Liver (tissue), 8 donors: ENCODE measurements at regions not wholly inside any gene's neighbourhood (a gene's known extent, or its start where the extent isn't known, plus 50 kb on each side); places are given as distances from the start of the nearest gene placed in this dataset.

Source experiments
- DNase-seq: peaks from one replicate; pipeline ENCODE4 v3.0.0-alpha.2; 2017; ENCODE audit warnings: low spot score
- H3K27ac ChIP-seq, 2 donors: one replicate each; pipeline ENCODE4 v1.7.0; 2013; ENCODE audit warnings: inconsistent platforms in 2 of 2, low read length in 2 of 2, control low read depth in 1 of 2, low read depth in 1 of 2, mild to moderate bottlenecking in 1 of 2
- H3K27me3 ChIP-seq, 4 donors: one replicate each; pipeline versions ENCODE4 v1.6.1 to v1.7.0; 2013; ENCODE audit warnings: low read length in 3 of 4, inconsistent platforms in 1 of 4, mild to moderate bottlenecking in 1 of 4, moderate library complexity in 1 of 4; ENCODE audit not compliant: control insufficient read depth in 4 of 4, insufficient read depth in 4 of 4
- H3K36me3 ChIP-seq, 4 donors: one replicate each; pipeline versions ENCODE4 v1.6.1 to v1.7.0; 2013; ENCODE audit warnings: low read length in 3 of 4, mild to moderate bottlenecking in 3 of 4, low read depth in 1 of 4, moderate library complexity in 1 of 4; ENCODE audit not compliant: control insufficient read depth in 4 of 4, insufficient read depth in 3 of 4
- H3K4me1 ChIP-seq, 4 donors: one replicate each; pipeline versions ENCODE4 v1.6.1 to v1.7.0; 2013; ENCODE audit warnings: low read length in 3 of 4, mild to moderate bottlenecking in 3 of 4, moderate library complexity in 1 of 4; ENCODE audit not compliant: control insufficient read depth in 4 of 4, insufficient read depth in 4 of 4
- H3K4me3 ChIP-seq, 3 donors: one replicate each; pipeline versions ENCODE4 v1.6.1 to v1.7.0; 2013; ENCODE audit warnings: low read length in 3 of 3, control low read depth in 1 of 3, low read depth in 1 of 3, mild to moderate bottlenecking in 1 of 3
- H3K9ac ChIP-seq, 2 donors: one replicate each; pipeline ENCODE4 v1.7.0; 2013; ENCODE audit warnings: low read length in 2 of 2, mild to moderate bottlenecking in 2 of 2, moderate library complexity in 2 of 2, control low read depth in 1 of 2, low read depth in 1 of 2
- H3K9me3 ChIP-seq, 4 donors: one replicate each; pipeline versions ENCODE4 v1.6.1 to v1.7.0; 2013; ENCODE audit warnings: low read length in 3 of 4; ENCODE audit not compliant: control insufficient read depth in 4 of 4
- CTCF ChIP-seq: fragments of 150-350 bp; IDR thresholded peaks from 2 replicates; pipeline ENCODE4 v1.5.1; 2017; ENCODE audit warnings: improper control_type of control experiment, low read depth, low read length; ENCODE audit not compliant: missing input control
- FOXA1 ChIP-seq: IDR thresholded peaks from 2 replicates; pipeline ENCODE4 v1.6.1; 2016; ENCODE audit warnings: antibody characterized with exemption
- FOXA2 ChIP-seq: IDR thresholded peaks from 2 replicates; pipeline ENCODE4 v1.6.1; 2016; ENCODE audit warnings: antibody characterized with exemption
- HNF4A ChIP-seq, 2 donors: conservative IDR thresholded peaks; 2 replicates each; pipeline ENCODE4 v1.6.1; 2016; ENCODE audit warnings: antibody characterized with exemption in 2 of 2, mild to moderate bottlenecking in 2 of 2
- HNF4G ChIP-seq: IDR thresholded peaks from 2 replicates; pipeline ENCODE4 v1.6.1; 2016; ENCODE audit warnings: antibody characterized with exemption
- JUND ChIP-seq, 2 donors: IDR thresholded peaks; 2 replicates each; pipeline ENCODE4 v1.6.1; 2016; ENCODE audit warnings: antibody characterized with exemption in 2 of 2
- NR2F2 ChIP-seq: IDR thresholded peaks from 2 replicates; pipeline ENCODE4 v1.6.1; 2016; ENCODE audit warnings: antibody characterized with exemption
- RAD21 ChIP-seq, 2 donors: IDR thresholded peaks; 2 replicates each; pipeline ENCODE4 v1.6.1; 2016; ENCODE audit warnings: antibody characterized with exemption in 2 of 2, mild to moderate bottlenecking in 2 of 2
- RXRA ChIP-seq, 2 donors: IDR thresholded peaks; 2 replicates each; pipeline ENCODE4 v1.6.1; 2017 to 2018; ENCODE audit warnings: antibody characterized with exemption in 2 of 2, mild to moderate bottlenecking in 1 of 2
- TAF1 ChIP-seq: conservative IDR thresholded peaks from 2 replicates; pipeline ENCODE4 v1.6.1; 2016; ENCODE audit warnings: antibody characterized with exemption, mild to moderate bottlenecking
- WGBS: extraction: QIAGEN DNeasy Blood & Tissue Kit; methylation state at CpG from one replicate; pipeline ENCODE4 v1.1.7; 2013; 5-methylcytosine and 5-hydroxymethylcytosine counted together
- TF ChIP-seq, protein P1 (sequence below): IDR thresholded peaks from 2 replicates; pipeline ENCODE4 v1.6.1; 2016; ENCODE audit warnings: antibody characterized with exemption
- donor health status: healthy.
- donor health status: healthy.
- donor health status: healthy.
- donor health status: healthy.
- donor health status: healthy.

GRCh38 chr17:83153681-83154310, 74.4 kb downstream of the METRNL start:
- 87% methylated on average over 29 of the region's 29 CpGs for WGBS
- Histone ChIP-seq H3K9ac (no peak overlapping the region), H3K36me3 (no peaks in the 10 kb centered on the region), H3K4me1 (peaks cover 0 to 1% (median 0%) of the 10 kb centered on the region in 4 donors), H3K4me3 (no peak overlapping the region), H3K27ac (peak overlapping the region; percentile 8 to 12), H3K9me3 (no peaks in the 10 kb centered on the region), H3K27me3 (no peaks in the 10 kb centered on the region)
- TF ChIP-seq TAF1 (no peak), NR2F2 (no peak), FOXA2 (no peak), JUND (IDR thresholded peaks at IDR 0.05) (no peak), FOXA1 (no peak), HNF4G (no peak)
- no peak for DNase-seq

DNA sequence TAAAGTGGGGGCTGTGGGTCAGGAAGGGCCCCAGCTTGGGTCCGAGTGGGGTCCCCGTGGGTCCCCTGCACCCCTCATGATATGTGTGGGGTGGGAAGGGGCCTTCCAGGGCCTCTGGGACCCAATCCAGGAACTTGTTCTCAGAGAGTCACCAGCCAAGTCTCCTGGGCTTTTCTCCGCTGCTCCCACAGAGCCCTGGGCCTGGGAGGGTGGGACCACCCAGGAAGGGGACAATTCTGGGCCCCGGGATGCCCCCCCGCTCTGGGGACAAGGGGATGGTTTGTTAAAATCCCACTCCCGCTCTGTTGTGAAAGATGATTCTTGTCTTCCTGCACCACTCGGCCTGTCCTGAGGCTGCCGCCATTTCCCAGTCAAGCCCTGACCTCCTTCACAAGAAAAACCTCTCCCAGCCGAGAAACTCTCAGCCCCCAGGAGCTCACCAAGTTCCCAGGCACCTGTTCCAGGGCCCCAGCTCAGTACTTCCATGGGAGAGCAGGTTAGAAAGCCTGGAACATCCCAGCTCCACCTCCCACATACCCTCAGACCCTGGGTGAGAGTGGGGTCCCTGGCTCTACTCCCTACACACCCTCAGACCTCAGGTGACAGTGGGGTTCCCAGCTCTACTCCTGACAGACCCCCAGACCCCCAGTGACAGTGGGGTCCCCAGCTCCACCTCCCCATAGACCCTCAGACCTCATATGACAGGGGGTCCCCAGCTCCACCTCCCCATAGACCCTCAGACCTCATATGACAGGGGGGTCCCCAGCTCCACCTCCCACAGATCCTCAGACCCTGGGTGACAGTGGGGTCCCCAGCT, 75.1 kb downstream of the METRNL start:
- Histone ChIP-seq H3K27ac (no peak overlapping the region), H3K9me3 (no peaks in the 10 kb centered on the region), H3K4me3 (no peak overlapping the region), H3K27me3 (no peaks in the 10 kb centered on the region), H3K36me3 (no peaks in the 10 kb centered on the region), H3K4me1 (peaks cover 0 to 1% (median 0%) of the 10 kb centered on the region in 4 donors), H3K9ac (no peak overlapping the region)
- DNase-seq, result no peak
- WGBS, result 75% methylated on average over 9 of the region's 9 CpGs
- TF ChIP-seq, protein P1, sequence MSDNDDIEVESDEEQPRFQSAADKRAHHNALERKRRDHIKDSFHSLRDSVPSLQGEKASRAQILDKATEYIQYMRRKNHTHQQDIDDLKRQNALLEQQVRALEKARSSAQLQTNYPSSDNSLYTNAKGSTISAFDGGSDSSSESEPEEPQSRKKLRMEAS, result no peak
- TF ChIP-seq HNF4A (conservative IDR thresholded peaks at IDR 0.05), result no peak
- no peak for TF ChIP-seq RAD21 (IDR thresholded peaks at IDR 0.05)

GRCh38 chr17:83155128-83156121, 76.0 kb downstream of the METRNL start:
- H3K27me3 ChIP-seq, result no peaks in the 10 kb centered on the region
- H3K36me3 ChIP-seq, result no peaks in the 10 kb centered on the region
- no peaks in the 10 kb centered on the region for H3K9me3 ChIP-seq
- H3K4me1 ChIP-seq, result peaks cover 0 to 1% (median 0%) of the 10 kb centered on the region in 4 donors
- no peak overlapping the region for H3K9ac ChIP-seq
- H3K4me3 ChIP-seq, result no peak overlapping the region
- H3K27ac ChIP-seq, result no peak overlapping the region
- 80% methylated on average over 32 of the region's 32 CpGs for WGBS
- TF ChIP-seq CTCF (no peak), RAD21 (IDR thresholded peaks at IDR 0.05) (no peak), RXRA (IDR thresholded peaks at IDR 0.05) (peak in 1 of 2 donors; percentile 9)
- TF ChIP-seq, protein P1, result no peak
- DNase-seq, result no peak
